Lower leg skin (tissue), 4 donors: ENCODE measurements at regions not wholly inside any gene's neighbourhood (a gene's known extent, or its start where the extent isn't known, plus 50 kb on each side); places are given as distances from the start of the nearest gene placed in this dataset.

Source experiments
- DNase-seq, 2 donors: peaks; one replicate each; pipeline ENCODE4 v3.0.0-alpha.2; 2019; ENCODE audit warnings: low spot score in 2 of 2
- H3K4me3 ChIP-seq: fragments of 200-600 bp; sonication (generic); 2 replicates; pipeline ENCODE4 v1.5.1; 2017; ENCODE audit warnings: mild to moderate bottlenecking, low read depth; ENCODE audit not compliant: poor library complexity, severe bottlenecking
- POLR2A ChIP-seq, 2 donors: fragments of 450-650 bp; IDR thresholded peaks; one replicate each; pipeline ENCODE4 v1.6.1; 2016 to 2017; ENCODE audit warnings: antibody characterized with exemption in 2 of 2, mild to moderate bottlenecking in 1 of 2, moderate library complexity in 1 of 2
- WGBS, 2 donors: methylation state at CpG; one replicate each; pipeline ENCODE4 v1.1.5; 2018; 5-methylcytosine and 5-hydroxymethylcytosine counted together
- intact Hi-C: fragments of 100-400 bp; cut with DNase I; formaldehyde crosslinking; loops from one replicate; pipeline ENCODE4 v1.15.0; 2023; ENCODE audit warnings: low total_unique reads
- TF ChIP-seq, protein P1 (sequence below), 3 donors: fragments of 450-650 bp; IDR thresholded peaks; one replicate each; pipeline ENCODE4 v1.5.1; 2016; ENCODE audit warnings: antibody characterized with exemption in 3 of 3, mild to moderate bottlenecking in 3 of 3, moderate library complexity in 2 of 3

DNA sequence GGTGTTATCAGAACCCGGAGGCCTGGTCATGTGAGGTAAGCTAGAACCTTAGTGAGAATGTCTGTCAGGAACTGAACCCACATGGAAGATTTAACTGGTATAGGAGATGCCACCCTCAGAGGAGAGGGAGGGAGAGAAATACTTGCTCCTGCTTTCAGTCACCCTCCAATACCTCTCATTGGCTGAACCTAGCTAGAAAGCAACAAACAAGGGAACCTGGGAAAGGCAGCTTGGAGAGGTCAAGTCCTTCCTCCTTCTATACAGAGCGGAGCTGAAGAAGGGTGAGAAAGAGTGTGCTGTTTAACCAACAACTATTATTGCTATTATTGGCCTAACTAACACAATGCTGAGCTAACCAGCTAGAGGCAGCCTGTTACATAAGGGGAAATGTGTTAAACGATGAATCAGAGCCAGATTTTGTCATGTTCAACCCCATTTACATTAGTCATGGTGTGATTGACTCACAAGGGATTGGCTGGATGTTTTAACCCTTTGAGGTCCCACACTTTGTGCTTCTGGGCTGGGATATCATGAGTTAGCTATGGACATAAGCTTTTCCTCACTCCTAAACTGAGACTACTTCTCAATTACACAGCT lies 96.5 kb upstream of the ESX1 start:
- WGBS, 2 donors: 40 to 56% methylated on average over 3 of the region's 3 CpGs
- TF ChIP-seq, protein P1, sequence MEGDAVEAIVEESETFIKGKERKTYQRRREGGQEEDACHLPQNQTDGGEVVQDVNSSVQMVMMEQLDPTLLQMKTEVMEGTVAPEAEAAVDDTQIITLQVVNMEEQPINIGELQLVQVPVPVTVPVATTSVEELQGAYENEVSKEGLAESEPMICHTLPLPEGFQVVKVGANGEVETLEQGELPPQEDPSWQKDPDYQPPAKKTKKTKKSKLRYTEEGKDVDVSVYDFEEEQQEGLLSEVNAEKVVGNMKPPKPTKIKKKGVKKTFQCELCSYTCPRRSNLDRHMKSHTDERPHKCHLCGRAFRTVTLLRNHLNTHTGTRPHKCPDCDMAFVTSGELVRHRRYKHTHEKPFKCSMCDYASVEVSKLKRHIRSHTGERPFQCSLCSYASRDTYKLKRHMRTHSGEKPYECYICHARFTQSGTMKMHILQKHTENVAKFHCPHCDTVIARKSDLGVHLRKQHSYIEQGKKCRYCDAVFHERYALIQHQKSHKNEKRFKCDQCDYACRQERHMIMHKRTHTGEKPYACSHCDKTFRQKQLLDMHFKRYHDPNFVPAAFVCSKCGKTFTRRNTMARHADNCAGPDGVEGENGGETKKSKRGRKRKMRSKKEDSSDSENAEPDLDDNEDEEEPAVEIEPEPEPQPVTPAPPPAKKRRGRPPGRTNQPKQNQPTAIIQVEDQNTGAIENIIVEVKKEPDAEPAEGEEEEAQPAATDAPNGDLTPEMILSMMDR (IDR thresholded peaks at IDR 0.05): no peak
- TF ChIP-seq POLR2A (IDR thresholded peaks at IDR 0.05): no peak
- intact Hi-C loops: no loop called here
- DNase-seq: no peak
- no peak overlapping the region for H3K4me3 ChIP-seq

- 59 to 61% methylated on average over 4 of the region's 4 CpGs for WGBS, 2 donors
- intact Hi-C loops: no loop called here
- DNase-seq: no peak
- TF ChIP-seq, protein P1 (IDR thresholded peaks at IDR 0.05): no peak
- no peak overlapping the region for H3K4me3 ChIP-seq
Observed at GRCh38 chrX:104347860-104348259, 93.1 kb upstream of the ESX1 start.

- H3K4me3 ChIP-seq: no peak overlapping the region
- no peak for DNase-seq
- intact Hi-C loops: no loop called here
- TF ChIP-seq, protein P1 (IDR thresholded peaks at IDR 0.05): no peak
- no peak for TF ChIP-seq POLR2A (IDR thresholded peaks at IDR 0.05)
- 32 to 38% methylated on average over 8 of the region's 8 CpGs for WGBS, 2 donors
Observed at GRCh38 chrX:104343428-104344129, 88.8 kb upstream of the ESX1 start.

- no peak overlapping the region for H3K4me3 ChIP-seq
- 57 to 75% methylated on average over 2 of the region's 2 CpGs for WGBS, 2 donors
- no peak for DNase-seq
- TF ChIP-seq, protein P1 (IDR thresholded peaks at IDR 0.05): no peak
- TF ChIP-seq POLR2A (IDR thresholded peaks at IDR 0.05): no peak
- intact Hi-C loops: no loop called here
Observed at GRCh38 chrX:104342065-104342464, 87.3 kb upstream of the ESX1 start.

DNA sequence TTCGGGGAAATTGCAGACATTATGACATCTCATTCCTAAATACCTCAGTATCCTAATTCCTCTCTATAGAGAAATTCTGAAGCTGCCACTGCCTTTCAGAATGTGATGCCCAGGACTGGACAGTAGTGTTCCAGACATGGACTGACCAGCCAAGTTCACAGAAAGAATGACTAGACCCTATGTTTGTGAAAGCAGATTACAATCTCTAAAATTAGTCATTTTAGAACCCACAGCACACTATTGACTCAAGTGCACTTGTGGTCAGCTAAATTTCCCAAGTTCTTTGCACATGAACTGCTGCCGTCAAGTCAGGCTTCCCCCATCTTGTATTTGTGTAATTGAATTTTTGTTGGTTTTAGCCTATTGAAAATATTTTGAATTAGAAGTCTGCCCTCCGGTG lies 81.0 kb upstream of the ESX1 start:
- H3K4me3 ChIP-seq: no peak overlapping the region
- TF ChIP-seq, protein P1 (IDR thresholded peaks at IDR 0.05): no peak
- TF ChIP-seq POLR2A (IDR thresholded peaks at IDR 0.05): no peak
- WGBS, 2 donors: 76 to 82% methylated on average over 3 of the region's 3 CpGs
- intact Hi-C loops: no loop called here
- no peak for DNase-seq

DNA sequence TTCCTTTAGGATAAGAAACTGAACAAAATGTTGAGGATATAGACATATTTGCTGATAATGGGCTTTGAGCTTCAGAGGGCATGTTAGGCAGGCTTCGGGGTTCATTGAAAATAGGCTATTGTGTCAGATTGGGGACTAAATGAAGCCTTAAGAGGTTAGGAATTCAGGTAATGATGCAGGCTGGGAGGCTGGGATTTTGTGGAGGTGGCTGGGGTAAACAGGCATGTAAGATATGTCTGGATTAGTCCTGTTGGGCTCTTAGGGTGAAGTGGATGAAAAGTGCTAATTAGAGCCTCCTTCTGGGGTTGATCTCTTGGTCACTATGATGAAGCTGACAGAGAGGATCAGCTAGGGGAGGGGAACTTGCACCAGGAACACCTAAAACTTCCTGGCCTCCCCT lies 80.2 kb upstream of the ESX1 start:
- WGBS, 2 donors: 57 to 58% methylated on average over 1 of the region's 1 CpG
- no peak for TF ChIP-seq POLR2A (IDR thresholded peaks at IDR 0.05)
- TF ChIP-seq, protein P1 (IDR thresholded peaks at IDR 0.05): no peak
- no peak for DNase-seq
- H3K4me3 ChIP-seq: no peak overlapping the region
- intact Hi-C loops: no loop called here
